ENCODE measurements at regions not wholly inside any gene's neighbourhood (a gene's known extent, or its start where the extent isn't known, plus 50 kb on each side); places are given as distances from the start of the nearest gene placed in this dataset.
A peak's percentile ranks its signal among the peaks of the same experiment; 100 is the strongest.

- DNase-seq (ENCODE audit: low read depth, low spot score): no peak
Measured at GRCh38 chr13:104898484-104898883, 1637.0 kb downstream of the EFNB2 start.

- DNase-seq (ENCODE audit: low read depth, low spot score): no peak
Measured at GRCh38 chr13:104895521-104895920, 1639.9 kb downstream of the EFNB2 start.

- DNase-seq (ENCODE audit: low read depth, low spot score): no peak
Measured at GRCh38 chr13:104875038-104875754, 1660.3 kb downstream of the EFNB2 start.

GRCh38 chr13:104872153-104872552 is 1663.3 kb downstream of the EFNB2 start:
- no peak for DNase-seq (ENCODE audit: low read depth, low spot score)

GRCh38 chr13:104871456-104871855 is 1664.0 kb downstream of the EFNB2 start:
- no peak for DNase-seq (ENCODE audit: low read depth, low spot score)

GRCh38 chr13:104869501-104869900 is 1666.0 kb downstream of the EFNB2 start:
- DNase-seq (ENCODE audit: low read depth, low spot score): peak; percentile 3

GRCh38 chr13:104868806-104869205 is 1666.7 kb downstream of the EFNB2 start:
- no peak for DNase-seq (ENCODE audit: low read depth, low spot score)

GRCh38 chr13:104855581-104855980 is 1679.9 kb downstream of the EFNB2 start:
- DNase-seq (ENCODE audit: low read depth, low spot score): no peak

- no peak for DNase-seq (ENCODE audit: low read depth, low spot score)
Measured at GRCh38 chr13:104854698-104855097, 1680.8 kb downstream of the EFNB2 start.

GRCh38 chr13:104854007-104854406 is 1681.5 kb downstream of the EFNB2 start:
- DNase-seq (ENCODE audit: low read depth, low spot score): no peak

GRCh38 chr13:104847922-104848321 is 1687.5 kb downstream of the EFNB2 start:
- no peak for DNase-seq (ENCODE audit: low read depth, low spot score)

- DNase-seq (ENCODE audit: low read depth, low spot score): no peak
Measured at GRCh38 chr13:104843401-104843800, 1692.1 kb downstream of the EFNB2 start.

- no peak for DNase-seq (ENCODE audit: low read depth, low spot score)
Measured at GRCh38 chr13:104841110-104841509, 1694.4 kb downstream of the EFNB2 start.

- DNase-seq (ENCODE audit: low read depth, low spot score): no peak
Measured at GRCh38 chr13:104837756-104838155, 1697.7 kb downstream of the EFNB2 start.

- no peak for DNase-seq (ENCODE audit: low read depth, low spot score)
Measured at GRCh38 chr13:104833221-104833620, 1702.2 kb downstream of the EFNB2 start.

GRCh38 chr13:104832231-104832630 is 1703.2 kb downstream of the EFNB2 start:
- no peak for DNase-seq (ENCODE audit: low read depth, low spot score)

GRCh38 chr13:104831831-104832230 is 1703.6 kb downstream of the EFNB2 start:
- no peak for DNase-seq (ENCODE audit: low read depth, low spot score)

GRCh38 chr13:104823709-104824108 is 1711.8 kb downstream of the EFNB2 start:
- DNase-seq (ENCODE audit: low read depth, low spot score): no peak

GRCh38 chr13:104823071-104823470 is 1712.4 kb downstream of the EFNB2 start:
- no peak for DNase-seq (ENCODE audit: low read depth, low spot score)

- DNase-seq (ENCODE audit: low read depth, low spot score): no peak
Measured at GRCh38 chr13:104817271-104817670, 1718.2 kb downstream of the EFNB2 start.

GRCh38 chr13:104816726-104817125 is 1718.7 kb downstream of the EFNB2 start:
- DNase-seq (ENCODE audit: low read depth, low spot score): peak; percentile 41

- no peak for DNase-seq (ENCODE audit: low read depth, low spot score)
Measured at GRCh38 chr13:104810242-104810641, 1725.2 kb downstream of the EFNB2 start.

GRCh38 chr13:104809483-104809882 is 1726.0 kb downstream of the EFNB2 start:
- peak; percentile 15 for DNase-seq (ENCODE audit: low read depth, low spot score)

- DNase-seq (ENCODE audit: low read depth, low spot score): no peak
Measured at GRCh38 chr13:104805346-104805745, 1730.1 kb downstream of the EFNB2 start.
